ENCODE measurements at regions not wholly inside any gene's neighbourhood (a gene's known extent, or its start where the extent isn't known, plus 50 kb on each side); places are given as distances from the start of the nearest gene placed in this dataset.

- H3K4me1 ChIP-seq (ENCODE audit: insufficient read depth, low read length) = no peaks in the 10 kb centered on the region
- no peaks in the 10 kb centered on the region for H3K36me3 ChIP-seq (replicated peaks in 1 of 2; ENCODE audit: control insufficient read depth in 1 of 2, insufficient read depth in 2 of 2, low read length in 2 of 2)
- 10% methylated on average over 1 of the region's 1 CpG for WGBS (ENCODE audit: low lambda C conversion rate)
- in situ Hi-C loops (cut with HindIII; ENCODE audit: extremely low pct_ligation_motif_present, low pct_unique_long_range_greater_than_20kb) (no loop called here), intact Hi-C loops (cut with micrococcal nuclease; ENCODE audit: unreplicated experiment) (no loop called here)
- CTCF ChIA-PET (ENCODE audit: low intra/inter-chr PET ratio, low total read pairs) = no interaction called here
- no peaks in the 10 kb centered on the region; a peak in 1 of 5 replicates for H3K27me3 ChIP-seq (ENCODE audit: control insufficient read depth in 1 of 2, insufficient read depth in 2 of 2, low read length in 2 of 2)
- no peak overlapping the region for H3K4me3 ChIP-seq (replicated peaks in 1 of 3; ENCODE audit: insufficient read depth in 1 of 3, low read depth in 2 of 3, low read length in 3 of 3)
- no peak overlapping the region for H3K27ac ChIP-seq (ENCODE audit: extremely low read length, insufficient read depth, low read length)
- TF ChIP-seq TP53 (CRISPR knock-in tag; conservative IDR thresholded peaks at IDR 0.05) (no peak), FOXK1 (CRISPR knock-in tag; IDR thresholded peaks at IDR 0.05; ENCODE audit: borderline replicate concordance, low read depth) (no peak), ZNF550 (CRISPR knock-in tag; IDR thresholded peaks at IDR 0.05; ENCODE audit: borderline replicate concordance) (no peak), ZEB1 (IDR thresholded peaks at IDR 0.05; ENCODE audit: insufficient replicate concordance, low read depth) (no peak), HMGA1 (CRISPR knock-in tag; conservative IDR thresholded peaks at IDR 0.05) (no peak), ZFY (CRISPR knock-in tag; IDR thresholded peaks at IDR 0.05) (no peak), ZNF292 (CRISPR knock-in tag; IDR thresholded peaks at IDR 0.05; ENCODE audit: borderline replicate concordance, low read depth) (no peak), ZNF512 (CRISPR knock-in tag; IDR thresholded peaks at IDR 0.05) (no peak), ELF4 (CRISPR knock-in tag; IDR thresholded peaks at IDR 0.05; ENCODE audit: borderline replicate concordance) (no peak), SMAD1 (CRISPR knock-in tag; IDR thresholded peaks at IDR 0.05; ENCODE audit: borderline replicate concordance, low read depth) (no peak), ZNF367 (CRISPR knock-in tag; IDR thresholded peaks at IDR 0.05; ENCODE audit: borderline replicate concordance) (no peak), PITX1 (CRISPR knock-in tag; IDR thresholded peaks at IDR 0.05) (no peak), ZNF629 (CRISPR knock-in tag; conservative IDR thresholded peaks at IDR 0.05) (no peak), ETV6 (CRISPR knock-in tag; conservative IDR thresholded peaks at IDR 0.05) (no peak), ZNF687 (CRISPR knock-in tag; IDR thresholded peaks at IDR 0.05) (no peak)
- no peak for DNase-seq (ENCODE audit: low spot score)
- no peak overlapping the region for H3K9ac ChIP-seq (ENCODE audit: insufficient read depth, low read depth, low read length)
- no peak for FAIRE-seq
- no peak overlapping the region for H2AFZ ChIP-seq (ENCODE audit: low read length)
- ATAC-seq = no peak
- no peaks in the 10 kb centered on the region for H4K20me1 ChIP-seq (ENCODE audit: insufficient read depth, low read length)
- no peak overlapping the region for H3K4me2 ChIP-seq (ENCODE audit: low read depth, low read length)
- no peaks in the 10 kb centered on the region for H3K9me3 ChIP-seq (ENCODE audit: low read length)
- H3K79me2 ChIP-seq (ENCODE audit: insufficient read depth, low read length) = no peaks in the 10 kb centered on the region
- POLR2A ChIA-PET = no interaction called here
- no TSS peak for BruUV-seq (replicated peaks)
These were observed 109.4 kb upstream of the INTU start for GRCh38 chr4:127523369-127523768.
